GM18868 (cell line): ENCODE measurements at regions not wholly inside any gene's neighbourhood (a gene's known extent, or its start where the extent isn't known, plus 50 kb on each side); places are given as distances from the start of the nearest gene placed in this dataset.
A peak's percentile ranks its signal among the peaks of the same experiment; 100 is the strongest.
"Not testable (repeated sequence)": the region's sequence is repeated elsewhere in the genome, so short reads cannot be mapped to it uniquely, and the experiment has no call there.

Experiments used
- ATAC-seq: cut with Tn5 transposase; IDR thresholded peaks from one replicate; pipeline ENCODE4 v1.9.1; 2021; ENCODE audit warnings: mild to moderate bottlenecking, moderate library complexity; ENCODE audit not compliant: unreplicated experiment

- peak; percentile 48 for ATAC-seq
Measured at GRCh38 chr6:88499845-88500699, 333.9 kb upstream of the CNR1 start.

- no peak for ATAC-seq
Measured at GRCh38 chr6:88499436-88499835, 333.3 kb upstream of the CNR1 start.

- not testable (repeated sequence) for ATAC-seq
Measured at GRCh38 chr6:88497403-88497802, 331.3 kb upstream of the CNR1 start.

- peak; percentile 61 for ATAC-seq
Measured at GRCh38 chr6:88494401-88495140, 328.4 kb upstream of the CNR1 start.

GRCh38 chr6:88493717-88494116 lies 327.6 kb upstream of the CNR1 start:
- ATAC-seq = peak; percentile 64

GRCh38 chr6:88492824-88493223 lies 326.7 kb upstream of the CNR1 start:
- no peak for ATAC-seq

GRCh38 chr6:88492241-88492640 lies 326.1 kb upstream of the CNR1 start:
- ATAC-seq = no peak

GRCh38 chr6:88491266-88491880 lies 325.2 kb upstream of the CNR1 start:
- ATAC-seq = no peak

GRCh38 chr6:88490908-88491264 lies 324.7 kb upstream of the CNR1 start:
- no peak for ATAC-seq

- no peak for ATAC-seq
Measured at GRCh38 chr6:88490195-88490907, 324.2 kb upstream of the CNR1 start.

- ATAC-seq = no peak
Measured at GRCh38 chr6:88483424-88483823, 317.3 kb upstream of the CNR1 start.

GRCh38 chr6:88482465-88482864 lies 316.3 kb upstream of the CNR1 start:
- no peak for ATAC-seq

- ATAC-seq = no peak
Measured at GRCh38 chr6:88481519-88481918, 315.4 kb upstream of the CNR1 start.

GRCh38 chr6:88480816-88481215 lies 314.7 kb upstream of the CNR1 start:
- ATAC-seq = no peak

- no peak for ATAC-seq
Measured at GRCh38 chr6:88477413-88477812, 311.3 kb upstream of the CNR1 start.

- ATAC-seq = no peak
Measured at GRCh38 chr6:88476388-88476787, 310.2 kb upstream of the CNR1 start.

- no peak for ATAC-seq
Measured at GRCh38 chr6:88474720-88475119, 308.6 kb upstream of the CNR1 start.

- no peak for ATAC-seq
Measured at GRCh38 chr6:88473589-88473988, 307.4 kb upstream of the CNR1 start.

- ATAC-seq = no peak
Measured at GRCh38 chr6:88472851-88473525, 306.8 kb upstream of the CNR1 start.

- ATAC-seq = no peak
Measured at GRCh38 chr6:88459643-88460042, 293.5 kb upstream of the CNR1 start.

- ATAC-seq = no peak
Measured at GRCh38 chr6:88459189-88459588, 293.0 kb upstream of the CNR1 start.
